ENCODE measurements at regions not wholly inside any gene's neighbourhood (a gene's known extent, or its start where the extent isn't known, plus 50 kb on each side); places are given as distances from the start of the nearest gene placed in this dataset.

DNA sequence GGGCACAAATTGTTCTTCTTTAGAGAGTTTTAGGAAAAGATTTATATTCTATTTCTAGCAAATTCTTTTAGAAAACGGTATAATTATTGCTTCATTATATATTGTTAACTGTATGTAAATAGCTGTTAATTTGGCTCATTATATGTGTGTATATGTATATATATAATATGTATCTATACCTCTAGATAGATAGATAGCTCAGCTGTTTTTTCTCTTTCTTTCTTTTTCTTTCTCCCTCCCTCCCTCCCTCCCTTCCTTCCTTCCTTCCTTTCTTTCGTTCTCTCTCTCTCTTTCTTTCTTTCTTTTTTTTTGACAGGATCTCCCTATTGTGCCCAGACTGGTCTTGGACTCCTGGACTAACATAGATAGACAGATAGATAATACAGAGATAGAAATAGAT lies 1538.8 kb downstream of the PCDH7 start:
- FAIRE-seq (no peak), DNase-seq (ENCODE audit: insufficient read length, low spot score) (no peak)
- TF ChIP-seq POLR2A (IDR thresholded peaks at IDR 0.05; ENCODE audit: low read depth, low read length): no peak

DNA sequence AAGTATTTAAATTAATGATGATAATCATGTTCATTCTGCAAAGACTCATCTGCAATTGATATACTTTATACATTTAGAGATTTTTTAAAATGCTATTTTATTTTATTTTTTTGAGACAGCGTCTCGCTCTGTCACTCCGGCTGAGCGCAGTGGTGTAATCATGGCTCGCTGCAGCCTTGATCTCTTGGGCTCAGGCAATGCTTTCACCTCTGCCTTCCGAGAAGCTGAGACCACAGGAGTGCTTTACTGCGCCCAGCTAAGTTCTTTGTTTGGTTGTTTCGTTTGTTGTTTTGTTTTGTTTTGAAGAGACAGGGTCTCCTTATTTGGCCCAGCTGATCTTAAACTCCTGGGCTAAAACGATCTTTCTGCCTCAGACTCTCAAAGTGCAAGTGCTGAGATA lies 1541.0 kb downstream of the PCDH7 start:
- DNase-seq (ENCODE audit: insufficient read length, low spot score): no peak
- no peak for FAIRE-seq
- TF ChIP-seq POLR2A (IDR thresholded peaks at IDR 0.05; ENCODE audit: low read depth, low read length): no peak

DNA sequence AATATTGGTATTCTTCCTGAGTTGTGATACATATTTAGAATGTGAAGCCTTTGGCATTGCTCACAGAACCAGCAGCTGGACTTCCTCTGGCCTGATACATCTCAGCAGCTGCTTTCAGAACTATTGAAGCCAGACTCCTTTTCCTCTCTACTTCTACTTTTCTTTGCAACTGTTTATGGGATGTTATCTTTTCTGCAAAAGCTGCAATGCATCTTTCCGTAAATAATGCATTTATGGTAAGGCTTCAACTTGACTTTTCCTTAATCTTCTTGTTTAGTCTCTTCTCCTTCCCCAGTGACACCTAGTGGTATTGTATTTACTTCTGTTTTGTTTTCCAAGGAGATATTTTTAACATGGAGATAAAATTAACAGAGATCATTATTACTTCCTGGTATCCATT lies 1548.7 kb downstream of the PCDH7 start:
- TF ChIP-seq POLR2A (IDR thresholded peaks at IDR 0.05; ENCODE audit: low read depth, low read length): no peak
- FAIRE-seq (no peak), DNase-seq (ENCODE audit: insufficient read length, low spot score) (no peak)

DNA sequence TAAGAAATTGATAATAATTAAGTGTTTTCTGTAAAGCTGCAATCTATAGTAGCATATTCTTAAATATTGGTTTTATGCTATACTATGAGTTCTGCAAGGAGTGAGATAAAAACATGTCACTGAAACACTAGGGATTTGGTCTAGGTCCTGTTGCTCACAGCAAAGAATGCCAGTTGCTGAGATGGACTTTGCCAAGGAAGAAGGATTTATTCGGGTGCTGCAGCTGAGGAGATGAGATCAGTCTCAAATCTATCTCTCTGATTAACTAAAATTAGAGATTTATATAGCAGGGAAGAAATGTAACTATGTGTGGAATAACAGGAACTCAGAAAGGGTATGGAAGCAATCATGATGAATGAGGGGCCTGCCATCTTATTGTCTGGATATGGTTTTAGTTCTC lies 1569.9 kb downstream of the PCDH7 start:
- TF ChIP-seq POLR2A (IDR thresholded peaks at IDR 0.05; ENCODE audit: low read depth, low read length): no peak
- DNase-seq (ENCODE audit: insufficient read length, low spot score) (no peak), FAIRE-seq (no peak)

DNA sequence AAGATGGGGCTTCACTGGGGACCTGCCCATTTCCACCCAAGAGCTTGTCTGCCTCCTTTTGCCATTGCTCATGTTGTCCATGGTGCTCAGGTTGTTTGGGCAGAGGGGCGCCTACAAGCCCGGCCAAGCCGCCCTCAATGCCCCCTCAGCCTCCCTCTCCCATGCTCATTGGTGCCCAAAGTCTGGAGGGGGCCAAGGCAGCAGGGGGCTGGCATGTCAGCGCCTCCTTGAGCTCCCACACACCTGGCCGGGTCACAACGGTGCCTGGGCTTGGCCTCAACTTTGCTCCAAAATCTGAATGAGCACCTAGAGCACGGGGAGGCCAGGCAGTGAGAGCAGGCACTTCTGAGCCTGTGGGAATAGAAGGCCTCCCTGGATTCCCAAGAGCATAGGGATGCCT lies 1598.8 kb downstream of the PCDH7 start:
- no peak for TF ChIP-seq POLR2A (IDR thresholded peaks at IDR 0.05; ENCODE audit: low read depth, low read length)
- DNase-seq (ENCODE audit: insufficient read length, low spot score) (no peak), FAIRE-seq (no peak)

DNA sequence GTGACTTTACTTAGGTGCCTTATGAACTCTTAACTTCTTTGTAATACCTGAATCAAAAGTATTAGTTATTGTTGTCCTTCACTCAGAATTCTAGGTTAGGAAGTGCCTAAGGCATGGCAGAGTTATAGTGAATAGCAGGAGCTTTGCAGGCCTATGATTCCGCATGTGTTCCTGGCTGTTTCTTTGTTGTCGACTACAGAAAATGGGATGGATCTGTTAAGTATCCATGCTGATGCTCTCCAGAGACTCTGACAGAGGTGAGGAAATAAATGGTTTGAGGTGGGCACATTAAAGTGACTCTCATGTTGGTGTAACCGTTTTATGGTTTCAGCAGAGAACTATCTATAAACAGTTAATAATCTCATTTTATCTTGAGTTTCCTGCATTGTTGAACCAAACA lies 1601.3 kb downstream of the PCDH7 start:
- no peak for TF ChIP-seq POLR2A (IDR thresholded peaks at IDR 0.05; ENCODE audit: low read depth, low read length)
- FAIRE-seq (no peak), DNase-seq (ENCODE audit: insufficient read length, low spot score) (no peak)

DNA sequence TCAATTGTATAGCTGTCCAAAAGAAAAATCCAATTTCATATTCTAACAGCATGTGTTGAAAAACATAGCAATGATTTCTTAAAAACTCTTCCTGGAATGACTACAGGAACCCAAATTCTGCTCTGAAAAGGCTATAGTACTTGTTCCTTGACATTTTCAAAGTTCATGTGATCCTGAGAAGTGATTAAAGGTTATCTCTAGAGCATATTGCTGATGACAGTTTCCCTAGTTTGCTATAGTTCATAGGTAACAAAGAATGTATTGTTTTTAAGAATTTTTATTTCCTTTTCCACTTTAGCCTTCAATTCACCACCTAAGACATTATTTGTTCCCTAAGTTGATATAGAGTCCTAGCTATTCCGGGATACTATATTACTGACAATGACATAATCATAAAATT lies 1614.6 kb downstream of the PCDH7 start:
- TF ChIP-seq POLR2A (IDR thresholded peaks at IDR 0.05; ENCODE audit: low read depth, low read length): no peak
- FAIRE-seq: no peak
- DNase-seq (ENCODE audit: insufficient read length, low spot score): no peak

DNA sequence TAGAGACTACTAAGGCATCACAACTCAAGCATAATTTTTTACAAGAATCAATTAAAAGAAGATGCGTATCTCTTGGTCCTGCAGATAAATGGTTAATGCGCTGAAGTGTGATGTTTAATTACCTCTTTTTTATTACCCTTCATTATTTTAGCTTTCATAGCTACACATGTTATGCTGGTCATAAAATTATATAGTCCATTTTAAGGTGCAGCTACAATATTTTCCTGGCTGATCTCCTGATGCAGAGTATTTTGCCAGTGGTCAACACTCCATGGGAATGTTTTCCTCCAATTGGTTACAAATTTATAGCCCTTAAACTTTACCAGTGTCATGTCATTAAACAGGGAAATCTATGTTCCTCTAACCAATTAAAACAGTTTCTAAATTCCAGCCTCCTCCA lies 1617.2 kb downstream of the PCDH7 start:
- no peak for FAIRE-seq
- no peak for TF ChIP-seq POLR2A (IDR thresholded peaks at IDR 0.05; ENCODE audit: low read depth, low read length)
- no peak for DNase-seq (ENCODE audit: insufficient read length, low spot score)

DNA sequence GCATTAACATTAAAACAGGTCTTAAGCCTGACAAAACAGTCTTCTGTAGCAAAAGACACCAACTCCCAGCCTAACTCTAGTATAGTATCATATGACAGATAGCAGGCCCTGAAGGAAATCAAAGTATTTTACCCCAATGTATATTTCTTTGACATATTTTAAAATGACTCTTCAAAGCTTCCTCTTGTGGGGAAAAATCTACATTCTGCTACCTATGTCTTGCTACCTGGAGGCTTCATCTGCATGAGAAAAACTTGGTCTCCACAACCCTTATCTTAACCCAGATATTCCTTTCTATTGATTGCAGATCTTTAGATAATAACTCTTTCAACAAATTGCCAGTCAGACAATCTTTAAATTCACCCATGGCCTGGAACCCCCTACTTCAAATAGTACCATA lies 1620.4 kb downstream of the PCDH7 start:
- no peak for DNase-seq (ENCODE audit: insufficient read length, low spot score)
- FAIRE-seq: no peak
- no peak for TF ChIP-seq POLR2A (IDR thresholded peaks at IDR 0.05; ENCODE audit: low read depth, low read length)

DNA sequence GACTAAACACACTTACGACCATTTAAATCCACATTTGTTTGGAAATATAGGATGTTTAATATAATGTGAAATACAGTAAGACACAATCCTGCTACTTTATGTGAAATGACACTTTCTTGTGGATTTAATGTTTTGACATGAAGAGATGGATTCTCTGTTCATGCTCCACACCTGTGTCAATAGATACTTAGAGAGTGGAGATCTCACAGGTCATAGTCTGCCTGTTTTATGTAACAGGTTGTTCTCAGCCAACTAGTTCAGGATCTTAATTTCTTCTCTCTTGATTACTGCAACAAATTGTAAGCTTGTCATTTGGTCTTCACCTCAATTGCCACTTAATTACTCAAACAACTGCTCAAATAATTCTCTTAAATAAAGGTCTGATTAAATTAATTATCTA lies 1621.2 kb downstream of the PCDH7 start:
- TF ChIP-seq POLR2A (IDR thresholded peaks at IDR 0.05; ENCODE audit: low read depth, low read length): no peak
- no peak for FAIRE-seq
- DNase-seq (ENCODE audit: insufficient read length, low spot score): no peak

DNA sequence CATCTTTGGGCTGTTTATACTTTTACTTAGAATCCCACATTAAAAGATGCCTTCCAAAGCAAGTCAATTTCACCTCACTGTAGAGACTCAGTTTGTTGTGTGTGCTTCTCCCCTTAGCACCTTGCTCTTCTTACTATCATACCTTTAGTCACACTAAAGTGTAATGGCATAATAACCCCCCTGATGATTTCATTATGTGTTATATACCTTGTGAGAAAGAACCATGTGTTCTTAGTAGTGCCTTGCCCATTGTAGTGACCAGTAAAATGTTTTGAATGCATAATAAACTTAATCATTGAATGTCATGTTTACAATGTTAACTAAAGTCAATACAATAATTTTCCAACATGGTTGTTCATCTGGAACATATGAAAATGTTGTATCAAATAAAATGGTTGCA lies 1621.9 kb downstream of the PCDH7 start:
- no peak for TF ChIP-seq POLR2A (IDR thresholded peaks at IDR 0.05; ENCODE audit: low read depth, low read length)
- no peak for FAIRE-seq
- DNase-seq (ENCODE audit: insufficient read length, low spot score): no peak

DNA sequence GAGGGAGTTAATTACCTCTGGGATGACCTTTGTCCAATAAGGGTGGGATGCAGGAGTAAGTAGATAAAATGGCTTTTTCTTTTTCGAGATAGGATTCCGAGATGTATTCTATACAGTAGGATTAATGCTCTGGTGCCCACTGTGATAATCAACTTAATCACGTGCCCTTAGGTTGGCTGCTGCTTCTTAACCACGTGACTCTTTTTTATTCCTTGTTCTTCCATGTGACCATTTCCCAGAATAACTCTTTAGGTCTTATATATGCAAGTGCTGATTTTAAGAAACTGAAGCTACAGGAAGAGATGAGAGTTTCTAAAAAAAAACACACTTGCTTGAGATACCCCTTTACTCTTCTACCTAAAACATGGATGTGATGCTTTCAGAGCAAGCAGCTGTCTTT lies 1628.9 kb downstream of the PCDH7 start:
- FAIRE-seq (no peak), DNase-seq (ENCODE audit: insufficient read length, low spot score) (no peak)
- TF ChIP-seq POLR2A (IDR thresholded peaks at IDR 0.05; ENCODE audit: low read depth, low read length): no peak

DNA sequence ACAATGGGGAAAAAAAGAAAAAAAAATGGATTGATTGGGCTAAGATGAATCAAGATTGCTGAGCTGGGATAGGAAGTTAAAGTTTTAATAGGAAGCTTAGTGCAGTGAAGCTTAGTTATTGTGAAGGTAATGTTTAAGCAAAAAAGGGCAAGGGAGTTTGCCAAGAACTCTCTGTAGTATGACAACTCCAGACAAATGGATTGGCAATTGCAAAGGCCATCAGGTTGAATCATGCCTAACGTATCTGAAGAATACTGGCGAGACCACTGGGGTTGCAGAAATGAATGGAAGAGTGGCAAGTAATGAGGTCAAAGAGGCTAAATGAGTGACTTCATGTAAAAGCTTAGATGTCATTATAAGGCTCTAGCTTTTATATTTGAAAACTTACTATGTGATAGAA lies 1654.0 kb downstream of the PCDH7 start:
- FAIRE-seq: no peak
- no peak for TF ChIP-seq POLR2A (IDR thresholded peaks at IDR 0.05; ENCODE audit: low read depth, low read length)
- DNase-seq (ENCODE audit: insufficient read length, low spot score): no peak

DNA sequence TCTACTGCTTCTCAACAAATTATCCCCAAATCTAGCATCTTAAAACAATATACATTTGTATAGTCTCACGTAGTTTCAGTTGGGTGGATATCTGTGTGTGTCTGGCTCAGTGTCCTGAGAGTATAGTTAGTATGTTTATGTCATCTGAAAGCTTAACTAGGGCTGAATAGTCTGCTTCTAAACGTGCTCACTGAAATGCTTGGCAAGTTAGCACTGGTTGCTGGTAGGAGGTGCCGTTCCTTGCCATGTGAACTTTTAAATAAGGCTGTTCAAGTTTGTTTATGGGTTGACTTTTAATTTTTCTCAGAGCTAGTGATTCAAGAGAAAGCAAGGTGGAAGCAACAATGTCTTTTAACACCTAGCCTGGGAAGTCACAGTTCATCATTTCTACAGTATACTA lies 1673.6 kb downstream of the PCDH7 start:
- FAIRE-seq (no peak), DNase-seq (ENCODE audit: insufficient read length, low spot score) (no peak)
- no peak for TF ChIP-seq POLR2A (IDR thresholded peaks at IDR 0.05; ENCODE audit: low read depth, low read length)

DNA sequence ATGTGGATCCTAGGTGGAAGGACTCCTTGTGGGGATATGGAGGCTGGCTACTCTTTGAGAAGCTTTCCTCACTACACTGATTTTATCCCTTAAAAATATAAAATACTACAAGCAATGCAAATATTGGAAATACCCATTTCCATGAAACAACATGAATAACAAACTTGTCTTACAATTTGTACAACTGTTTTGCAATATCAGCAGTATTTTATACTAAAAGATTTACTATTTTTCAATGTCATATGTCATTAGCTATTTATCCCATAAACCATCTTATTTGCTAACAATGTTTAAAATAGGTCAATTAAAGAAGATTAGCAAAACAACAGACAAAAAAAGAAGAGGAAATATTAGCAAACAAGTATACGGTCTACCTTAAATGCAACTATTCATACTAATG lies 1674.1 kb downstream of the PCDH7 start:
- FAIRE-seq (no peak), DNase-seq (ENCODE audit: insufficient read length, low spot score) (no peak)
- no peak for TF ChIP-seq POLR2A (IDR thresholded peaks at IDR 0.05; ENCODE audit: low read depth, low read length)

DNA sequence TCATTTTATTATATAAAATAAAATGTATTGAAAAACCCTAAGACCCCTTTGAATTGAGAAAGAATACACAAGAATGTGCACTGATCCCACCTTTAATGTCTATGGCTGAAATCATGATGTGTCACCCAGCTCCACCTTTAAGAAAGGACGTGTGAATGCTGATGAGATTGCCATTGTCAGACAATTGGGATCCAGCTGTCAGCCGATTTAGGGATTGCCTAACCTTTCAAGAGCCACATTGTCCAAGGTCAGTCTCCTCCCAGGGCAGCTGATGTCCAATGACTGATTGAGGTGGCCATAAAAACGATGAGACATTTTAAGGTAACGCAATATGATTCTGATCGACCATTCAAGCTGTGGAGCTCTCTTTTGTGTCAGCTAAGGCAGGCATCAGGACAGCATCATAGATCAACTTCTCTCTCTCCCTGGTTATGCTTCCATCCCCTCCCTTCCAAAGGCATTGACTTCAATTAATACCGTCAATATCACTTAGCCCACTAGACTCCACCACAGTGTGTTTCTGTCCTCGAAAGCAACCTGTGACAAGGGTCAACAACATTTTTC lies 1676.4 kb downstream of the PCDH7 start:
- FAIRE-seq (no peak), DNase-seq (ENCODE audit: insufficient read length, low spot score) (no peak)
- no peak for TF ChIP-seq POLR2A (IDR thresholded peaks at IDR 0.05; ENCODE audit: low read depth, low read length)

Measured in H54 (cell line).